ENCODE measurements at regions not wholly inside any gene's neighbourhood (a gene's known extent, or its start where the extent isn't known, plus 50 kb on each side); places are given as distances from the start of the nearest gene placed in this dataset.
"Not testable (repeated sequence)": the region's sequence is repeated elsewhere in the genome, so short reads cannot be mapped to it uniquely, and the experiment has no call there.

DNA sequence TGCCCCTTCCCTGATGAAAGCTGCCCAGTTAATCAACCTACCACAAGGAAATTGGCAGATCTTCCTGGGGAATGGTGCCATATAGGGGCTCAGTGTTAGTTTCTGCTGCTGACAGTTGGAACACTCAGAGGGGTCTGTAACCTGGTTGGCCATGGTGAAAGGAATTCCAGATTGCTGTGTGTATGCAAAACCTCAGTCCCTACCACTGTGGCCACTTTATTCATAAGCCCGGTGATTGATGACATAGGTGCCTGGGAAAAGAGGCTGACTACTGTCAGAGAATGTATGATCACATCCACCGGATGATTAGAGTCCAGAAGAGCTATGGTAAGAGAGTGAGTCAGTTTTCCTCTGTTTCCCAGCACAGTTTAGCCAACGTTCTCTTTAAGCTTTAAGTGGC lies 363.9 kb upstream of the NPAP1 start:
- not testable (repeated sequence) for DNase-seq (ENCODE audit: low read depth)

DNA sequence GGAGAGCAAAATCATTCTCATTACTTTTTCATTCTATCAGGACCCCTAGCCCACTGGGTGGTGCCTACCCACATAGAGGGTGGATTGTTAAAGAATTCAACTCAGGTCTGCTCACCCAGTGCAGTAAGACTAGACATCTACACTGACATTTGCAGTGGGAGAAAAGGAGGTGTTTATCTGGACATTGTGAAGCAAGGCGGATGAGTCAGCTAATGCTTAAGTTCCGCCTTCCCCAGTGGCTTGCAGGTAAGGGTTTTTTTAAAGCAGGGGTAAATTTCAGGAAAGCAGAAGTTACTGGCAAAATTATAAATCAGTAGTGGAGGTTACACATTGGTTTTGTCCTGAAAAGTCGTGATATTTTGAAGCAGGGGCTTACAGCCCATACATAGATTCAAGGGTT lies 359.2 kb upstream of the NPAP1 start:
- not testable (repeated sequence) for DNase-seq (ENCODE audit: low read depth)

GRCh38 chr15:24318981-24319380 lies 356.6 kb upstream of the NPAP1 start:
- no peak for DNase-seq (ENCODE audit: low read depth)

DNA sequence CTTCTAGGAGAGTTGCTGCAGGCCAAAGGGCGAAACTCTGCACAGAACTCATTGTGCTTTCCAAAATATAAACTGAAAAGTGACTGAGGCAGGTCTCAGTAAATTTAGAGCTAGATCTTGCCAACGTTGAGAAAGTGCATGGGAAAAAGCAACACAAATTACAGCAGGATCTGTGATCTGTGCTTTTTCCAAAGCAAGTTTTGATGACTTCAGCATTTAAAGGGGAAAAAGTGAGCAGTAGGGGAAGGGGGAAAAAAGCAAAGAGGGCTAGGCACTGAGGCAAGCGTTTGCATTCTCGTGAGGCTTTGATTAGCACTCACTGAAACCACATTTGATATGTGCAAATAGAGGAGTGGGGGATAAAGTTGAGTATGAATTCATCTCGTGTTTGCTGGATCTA lies 351.5 kb upstream of the NPAP1 start:
- DNase-seq (ENCODE audit: low read depth) = not testable (repeated sequence)

GRCh38 chr15:24326513-24326912 lies 349.1 kb upstream of the NPAP1 start:
- not testable (repeated sequence) for DNase-seq (ENCODE audit: low read depth)

DNA sequence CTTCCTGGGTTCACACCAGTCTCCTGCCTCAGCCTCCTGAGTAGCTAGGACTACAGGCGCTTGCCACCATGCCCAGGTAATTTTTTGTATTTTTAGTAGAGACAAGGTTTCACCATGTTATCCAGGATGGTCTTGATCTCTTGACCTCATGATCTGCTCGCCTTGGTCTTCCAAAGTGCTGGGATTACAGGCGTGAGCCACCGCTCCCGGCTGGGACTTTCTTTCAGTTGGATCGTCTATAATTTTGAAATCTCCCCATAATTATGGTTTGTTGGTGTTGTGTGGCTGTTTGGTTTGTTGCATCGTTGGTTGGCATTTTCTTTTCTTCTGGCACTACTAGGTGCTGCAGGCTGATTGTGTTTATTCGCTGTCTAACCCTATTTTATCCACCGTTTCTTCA lies 343.6 kb upstream of the NPAP1 start:
- not testable (repeated sequence) for DNase-seq (ENCODE audit: low read depth)

DNA sequence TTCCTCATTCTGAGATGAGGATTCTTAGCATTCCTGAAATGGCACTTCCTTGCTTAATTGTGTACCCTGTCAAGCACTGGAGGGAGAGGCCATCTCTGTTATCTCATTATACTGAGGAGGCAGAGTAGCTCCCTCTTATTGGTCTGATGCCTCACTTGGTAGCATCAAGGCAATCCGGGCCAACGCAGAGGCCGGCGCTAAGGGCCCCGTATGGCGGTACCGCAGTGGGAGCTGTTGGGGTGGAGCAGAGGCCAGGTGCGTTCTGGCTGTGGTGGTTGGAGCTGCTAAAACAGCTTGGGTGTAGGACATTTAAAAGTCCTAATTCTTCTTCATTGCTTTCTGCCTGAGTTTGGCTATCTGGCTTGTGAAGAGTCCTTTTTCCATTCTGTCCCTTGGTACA lies 333.7 kb upstream of the NPAP1 start:
- not testable (repeated sequence) for DNase-seq (ENCODE audit: low read depth)

DNA sequence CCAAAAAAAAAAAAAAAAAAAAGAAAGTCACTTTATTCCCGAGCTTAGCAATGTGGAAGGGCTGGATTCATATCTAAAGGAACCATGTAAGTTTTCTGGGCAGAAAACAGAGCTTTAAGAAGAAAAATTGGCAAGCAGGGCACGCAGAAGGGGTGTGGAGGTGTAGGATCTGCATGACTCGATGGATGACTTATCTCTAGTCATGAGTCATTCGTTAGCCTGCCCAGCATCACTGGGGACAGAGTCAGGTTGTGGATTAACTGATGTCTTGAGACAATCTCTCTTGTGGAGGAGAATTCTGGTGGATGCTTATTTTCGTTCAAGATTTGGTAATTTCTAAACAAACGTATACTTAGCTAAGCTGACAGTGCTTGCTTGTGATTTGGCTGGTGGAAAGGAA lies 322.8 kb upstream of the NPAP1 start:
- not testable (repeated sequence) for DNase-seq (ENCODE audit: low read depth)

DNA sequence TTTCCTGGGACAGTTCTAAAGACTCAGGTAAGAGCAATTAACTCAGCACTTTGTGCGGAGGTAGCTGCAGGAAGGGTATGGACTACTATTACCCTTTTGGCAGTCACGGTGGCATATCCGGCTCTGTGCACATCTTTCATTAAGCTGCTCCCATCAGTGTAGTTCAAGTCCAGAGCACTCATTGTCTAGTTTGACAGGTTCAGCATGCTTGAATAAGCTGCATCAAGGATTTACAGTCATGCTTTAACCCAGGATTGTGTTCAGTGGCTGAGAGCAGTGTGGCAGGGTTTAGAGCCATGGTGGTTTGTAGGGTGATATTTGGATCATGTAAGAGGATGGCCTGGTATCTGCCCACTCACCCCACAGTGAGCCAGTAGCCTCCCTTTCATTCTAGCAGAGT lies 294.5 kb upstream of the NPAP1 start:
- not testable (repeated sequence) for DNase-seq (ENCODE audit: low read depth)

GRCh38 chr15:24385258-24385657 lies 290.3 kb upstream of the NPAP1 start:
- not testable (repeated sequence) for DNase-seq (ENCODE audit: low read depth)

DNA sequence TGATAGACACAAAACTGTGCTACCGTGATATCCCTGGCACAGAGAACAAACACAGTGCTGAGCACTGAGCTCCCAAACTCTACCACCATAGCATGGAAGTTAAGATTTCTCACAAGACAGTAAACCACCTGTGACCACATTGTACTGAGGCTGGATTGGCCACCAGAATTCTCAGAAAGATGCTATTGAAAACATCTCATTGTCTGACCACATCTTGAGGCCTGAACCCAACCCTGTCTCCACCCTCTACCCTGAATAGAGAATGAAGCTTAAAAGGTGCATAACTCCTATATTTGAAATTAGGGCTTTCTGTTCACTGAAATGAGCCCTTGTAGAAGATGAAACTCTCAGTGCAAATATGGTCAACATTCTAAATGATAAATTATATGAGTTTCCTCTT lies 281.3 kb upstream of the NPAP1 start:
- DNase-seq (ENCODE audit: low read depth) = no peak

DNA sequence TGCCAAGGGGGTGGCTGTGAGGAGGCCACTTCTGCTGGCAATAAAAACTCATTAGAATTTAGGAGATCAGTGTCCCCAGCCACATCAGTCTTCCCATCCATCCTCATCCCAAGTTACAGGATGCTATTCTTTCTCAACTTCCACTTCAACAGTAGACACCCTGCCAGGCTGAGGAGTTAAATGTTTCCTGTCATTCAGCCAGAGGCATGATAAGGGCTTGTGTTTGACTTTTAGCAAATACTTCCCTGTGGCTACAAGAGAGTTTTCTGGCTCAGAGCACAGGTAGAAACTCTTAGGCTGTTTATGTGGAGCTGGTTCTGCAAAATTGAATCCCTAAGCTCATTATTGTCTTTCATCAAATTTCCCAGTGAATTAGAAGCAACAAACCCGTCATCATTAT lies 262.9 kb upstream of the NPAP1 start:
- DNase-seq (ENCODE audit: low read depth) = not testable (repeated sequence)

DNA sequence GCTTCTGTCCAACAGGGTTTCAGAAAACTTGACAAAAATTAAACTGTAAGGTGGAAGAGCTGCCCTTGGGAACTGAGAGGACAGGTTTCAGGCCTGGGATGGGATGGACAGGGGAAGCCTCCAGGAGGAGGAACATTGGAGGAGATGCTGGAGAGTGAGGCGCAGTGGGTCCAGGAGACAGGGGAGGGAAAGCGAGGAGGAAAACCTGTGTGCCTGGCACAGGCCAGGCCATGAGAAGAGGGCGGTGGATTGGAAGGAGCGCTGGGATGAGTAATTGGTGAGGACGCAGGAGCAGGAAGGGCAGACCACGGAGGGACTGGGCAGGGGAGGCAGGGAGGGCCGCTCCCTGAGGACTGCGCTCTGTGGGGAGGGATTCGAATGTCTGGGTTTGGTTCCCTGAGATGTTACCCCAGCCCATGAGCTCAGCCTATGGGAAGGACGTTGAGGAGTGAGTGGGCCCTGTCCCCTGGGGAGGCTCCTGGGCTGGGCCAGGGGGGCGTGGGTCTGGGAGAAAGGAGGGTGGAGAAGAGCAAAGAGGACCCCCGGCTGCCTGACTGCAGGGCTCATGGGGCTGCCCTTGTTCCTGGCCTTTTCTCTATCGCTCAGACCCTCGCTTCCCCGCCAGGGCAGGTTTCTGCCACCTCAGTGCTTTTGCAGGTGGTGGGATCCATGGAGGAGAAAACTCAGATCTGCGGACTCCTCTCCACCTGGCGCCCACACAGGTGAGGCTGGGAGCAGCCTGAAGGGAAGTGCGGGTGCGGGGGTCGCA lies 249.1 kb upstream of the NPAP1 start:
- DNase-seq (ENCODE audit: low read depth) = not testable (repeated sequence)

GRCh38 chr15:24427055-24427400 lies 248.5 kb upstream of the NPAP1 start:
- not testable (repeated sequence) for DNase-seq (ENCODE audit: low read depth)

GRCh38 chr15:24435075-24435820 lies 240.3 kb upstream of the NPAP1 start:
- DNase-seq (ENCODE audit: low read depth) = not testable (repeated sequence)

DNA sequence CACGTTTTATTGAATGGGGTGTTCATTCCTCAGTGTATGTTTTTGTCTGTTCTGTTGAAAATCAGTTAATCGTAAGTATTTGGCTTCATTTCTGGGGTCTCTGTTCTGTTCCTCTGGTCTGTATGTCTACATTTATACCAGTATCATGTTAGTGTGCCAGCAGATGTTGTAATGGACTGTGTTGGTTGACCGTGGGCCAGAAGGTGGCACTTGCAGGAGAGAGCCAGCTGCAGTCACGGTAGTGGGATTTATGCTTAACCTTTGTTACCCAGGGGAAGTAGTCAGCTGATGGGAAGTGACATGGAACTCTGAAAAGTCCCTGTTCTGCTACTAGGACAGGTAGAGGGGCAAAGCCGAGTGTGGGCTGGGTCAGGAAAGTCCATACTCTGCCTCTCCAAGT lies 238.3 kb upstream of the NPAP1 start:
- not testable (repeated sequence) for DNase-seq (ENCODE audit: low read depth)

GRCh38 chr15:24437735-24438134 lies 237.8 kb upstream of the NPAP1 start:
- not testable (repeated sequence) for DNase-seq (ENCODE audit: low read depth)

DNA sequence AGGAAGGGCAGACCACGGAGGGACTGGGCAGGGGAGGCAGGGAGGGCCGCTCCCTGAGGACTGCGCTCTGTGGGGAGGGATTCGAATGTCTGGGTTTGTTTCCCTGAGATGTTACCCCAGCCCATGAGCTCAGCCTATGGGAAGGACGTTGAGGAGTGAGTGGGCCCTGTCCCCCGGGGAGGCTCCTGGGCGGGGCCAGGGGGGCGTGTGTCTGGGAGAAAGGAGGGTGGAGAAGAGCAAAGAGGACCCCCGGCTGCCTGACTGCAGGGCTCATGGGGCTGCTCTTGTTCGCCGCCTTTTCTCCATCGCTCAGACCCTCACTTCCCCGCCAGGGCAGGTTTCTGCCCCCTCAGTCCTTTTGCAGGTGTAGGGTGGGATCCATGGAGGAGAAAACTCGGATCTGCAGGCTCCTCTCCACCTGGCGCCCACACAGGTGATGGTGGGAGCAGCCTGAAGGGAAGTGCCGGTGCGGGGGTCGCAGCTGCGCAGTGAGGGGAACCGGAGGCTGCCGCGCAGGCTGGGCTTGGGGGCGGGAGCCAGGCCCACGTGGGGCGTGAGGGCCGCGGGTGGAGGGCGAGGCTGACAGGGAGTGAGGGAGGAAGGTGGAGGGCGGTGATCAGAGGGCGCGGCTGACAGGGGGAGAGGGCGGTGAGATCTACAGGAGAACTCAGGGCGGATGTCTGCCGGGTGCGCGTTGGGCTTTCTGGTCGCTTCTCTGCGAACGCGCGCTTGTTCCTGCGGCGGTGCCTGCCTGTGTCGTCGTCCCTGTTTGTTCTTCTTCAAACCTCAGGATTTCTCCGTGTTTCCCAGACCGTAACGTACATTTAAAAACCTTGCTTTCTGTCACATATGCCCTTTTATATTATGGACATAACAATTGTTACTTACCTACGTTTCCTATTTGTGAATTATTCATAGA lies 198.2 kb upstream of the NPAP1 start:
- not testable (repeated sequence) for DNase-seq (ENCODE audit: low read depth)

DNA sequence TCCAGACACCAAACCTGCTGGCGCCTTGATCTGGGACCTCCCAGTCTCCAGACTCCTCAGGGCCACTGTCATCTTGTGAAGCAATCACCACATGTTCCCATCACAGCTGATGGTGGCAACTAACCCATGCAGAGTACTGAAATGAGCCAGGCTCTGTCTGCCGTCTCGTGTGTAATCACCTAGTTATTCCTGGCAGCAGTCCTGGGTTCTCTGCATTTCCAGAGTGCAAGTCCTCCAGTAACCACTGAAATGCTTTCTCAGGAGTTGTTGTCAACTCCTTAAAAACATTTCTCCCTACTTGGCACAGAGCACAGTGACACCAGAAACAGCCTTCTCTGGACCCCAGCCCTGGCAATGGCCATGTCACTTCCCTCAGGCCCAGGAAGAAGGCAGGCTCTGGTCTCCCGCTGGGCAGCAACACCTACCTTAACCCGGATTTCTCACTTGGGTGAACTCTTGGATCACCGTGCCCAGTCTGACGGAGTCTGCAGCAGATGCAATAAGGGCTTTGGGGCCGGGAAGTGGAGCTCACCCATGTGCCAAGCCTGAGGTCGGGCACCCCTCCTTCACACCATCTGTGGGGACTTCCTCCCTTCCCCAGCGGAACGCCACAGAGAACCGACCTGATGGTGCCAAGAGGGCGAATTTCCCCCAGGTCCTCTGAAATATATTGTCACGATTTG lies 189.5 kb upstream of the NPAP1 start:
- DNase-seq (ENCODE audit: low read depth) = not testable (repeated sequence)

DNA sequence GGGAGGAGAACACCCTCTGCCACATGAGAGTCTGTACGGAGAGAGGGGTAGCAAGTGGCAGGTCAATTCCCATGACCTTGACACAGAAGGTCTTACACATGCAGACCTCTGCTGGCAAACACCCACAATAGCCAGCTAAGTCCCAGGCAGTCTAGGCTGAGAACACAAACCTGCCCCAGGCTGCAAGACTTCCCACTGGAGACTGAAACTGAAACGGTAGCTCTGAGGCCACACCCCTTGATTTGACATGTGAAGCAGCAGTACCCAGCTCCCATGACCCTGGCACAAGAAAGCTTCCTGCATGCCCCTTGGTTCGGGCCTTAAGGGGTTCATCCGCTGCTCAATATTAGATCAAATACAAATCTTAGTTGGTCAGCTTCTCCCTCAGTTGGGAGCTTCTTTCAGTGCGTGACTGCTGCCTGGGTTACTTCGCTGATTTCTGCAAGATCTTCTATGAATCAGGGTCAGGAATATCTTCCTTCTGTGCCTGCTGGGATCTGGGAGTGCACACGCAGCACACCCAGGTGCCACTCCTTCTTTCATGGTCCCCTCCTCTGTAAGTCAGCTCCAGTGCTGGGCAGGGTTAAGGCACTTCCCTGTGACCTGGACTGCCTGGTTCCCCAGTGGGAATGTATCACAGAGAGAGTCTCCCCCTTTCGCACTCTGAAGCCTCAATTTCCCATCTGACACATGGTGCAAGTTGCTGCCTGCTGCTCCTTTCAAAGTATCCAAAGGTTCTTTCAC lies 187.2 kb upstream of the NPAP1 start:
- DNase-seq (ENCODE audit: low read depth) = not testable (repeated sequence)

DNA sequence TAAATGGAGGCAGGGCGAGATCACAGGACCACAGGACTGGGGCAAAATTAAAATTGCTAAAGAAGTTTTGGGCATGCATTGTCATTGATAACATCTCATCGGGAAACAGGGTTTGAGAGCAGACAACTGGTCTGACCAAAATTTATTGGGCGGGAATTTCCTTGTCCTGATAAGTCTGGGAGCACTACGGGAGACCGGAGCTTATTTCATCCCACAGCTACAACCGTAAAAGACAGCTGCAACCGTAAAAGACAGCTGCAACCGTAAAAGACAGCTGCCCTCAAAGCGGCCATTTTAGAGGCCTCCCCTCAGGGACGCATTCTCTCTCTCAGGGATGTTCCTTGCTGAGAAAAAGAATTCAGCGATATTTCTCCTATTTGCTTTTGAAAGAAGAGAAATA lies 170.4 kb upstream of the NPAP1 start:
- not testable (repeated sequence) for DNase-seq (ENCODE audit: low read depth)

Data from stimulated activated CD8-positive, alpha-beta memory T cell treated with anti-CD3 and anti-CD28 coated beads, Interleukin-15, amount 100 ng/mL, for 24 hours (primary cell).